NOMO-1 treated with dmso at 0.1 percent for 144 hours (cell line): ENCODE measurements at regions not wholly inside any gene's neighbourhood (a gene's known extent, or its start where the extent isn't known, plus 50 kb on each side); places are given as distances from the start of the nearest gene placed in this dataset.

Source experiments
- DNase-seq: peaks from one replicate; lab custom pipeline; 2025; ENCODE audit not compliant: unreplicated experiment; lab: John Stamatoyannopoulos, UW

GRCh38 chr1:239779962-239780361 is 311.7 kb upstream of the FMN2 start:
- no peak for DNase-seq

GRCh38 chr1:239784896-239785295 is 306.8 kb upstream of the FMN2 start:
- DNase-seq, result no peak

GRCh38 chr1:239785576-239785975 is 306.1 kb upstream of the FMN2 start:
- DNase-seq, result no peak

GRCh38 chr1:239786464-239786863 is 305.2 kb upstream of the FMN2 start:
- DNase-seq, result no peak

GRCh38 chr1:239792157-239792556 is 299.5 kb upstream of the FMN2 start:
- DNase-seq, result no peak

GRCh38 chr1:239795304-239795703 is 296.4 kb upstream of the FMN2 start:
- DNase-seq, result no peak

- no peak for DNase-seq
Measured at GRCh38 chr1:239799617-239800016, 292.1 kb upstream of the FMN2 start.

GRCh38 chr1:239800861-239801260 is 290.8 kb upstream of the FMN2 start:
- DNase-seq, result no peak

GRCh38 chr1:239802275-239802674 is 289.4 kb upstream of the FMN2 start:
- no peak for DNase-seq

GRCh38 chr1:239803781-239804180 is 287.9 kb upstream of the FMN2 start:
- no peak for DNase-seq

- no peak for DNase-seq
Measured at GRCh38 chr1:239804266-239804665, 287.4 kb upstream of the FMN2 start.

- DNase-seq, result no peak
Measured at GRCh38 chr1:239805042-239805441, 286.6 kb upstream of the FMN2 start.

- no peak for DNase-seq
Measured at GRCh38 chr1:239805851-239806772, 285.6 kb upstream of the FMN2 start.

- DNase-seq, result no peak
Measured at GRCh38 chr1:239806897-239807296, 284.8 kb upstream of the FMN2 start.

GRCh38 chr1:239807361-239807760 is 284.3 kb upstream of the FMN2 start:
- no peak for DNase-seq

- no peak for DNase-seq
Measured at GRCh38 chr1:239810061-239810481, 281.6 kb upstream of the FMN2 start.

- no peak for DNase-seq
Measured at GRCh38 chr1:239811211-239811885, 280.3 kb upstream of the FMN2 start.

- no peak for DNase-seq
Measured at GRCh38 chr1:239812580-239812979, 279.1 kb upstream of the FMN2 start.

GRCh38 chr1:239814306-239814881 is 277.3 kb upstream of the FMN2 start:
- no peak for DNase-seq

- DNase-seq, result no peak
Measured at GRCh38 chr1:239815074-239815473, 276.6 kb upstream of the FMN2 start.

- DNase-seq, result no peak
Measured at GRCh38 chr1:239816081-239816782, 275.5 kb upstream of the FMN2 start.
